Activated T-cell treated with anti-CD3 and anti-CD28 coated beads for 1 hour (primary cell): ENCODE measurements at regions not wholly inside any gene's neighbourhood (a gene's known extent, or its start where the extent isn't known, plus 50 kb on each side); places are given as distances from the start of the nearest gene placed in this dataset.
"Not testable (repeated sequence)": the region's sequence is repeated elsewhere in the genome, so short reads cannot be mapped to it uniquely, and the experiment has no call there.

ENCODE experiments used
- DNase-seq: peaks from one replicate; pipeline ENCODE4 v3.0.0-alpha.2; 2020; ENCODE audit warnings: low read depth

- DNase-seq = not testable (repeated sequence)
Measured at GRCh38 chr5:37909610-37910266, 69.9 kb upstream of the GDNF start.

- no peak for DNase-seq
Measured at GRCh38 chr5:37906416-37906815, 66.6 kb upstream of the GDNF start.

- DNase-seq = no peak
Measured at GRCh38 chr5:37905230-37905629, 65.4 kb upstream of the GDNF start.

DNA sequence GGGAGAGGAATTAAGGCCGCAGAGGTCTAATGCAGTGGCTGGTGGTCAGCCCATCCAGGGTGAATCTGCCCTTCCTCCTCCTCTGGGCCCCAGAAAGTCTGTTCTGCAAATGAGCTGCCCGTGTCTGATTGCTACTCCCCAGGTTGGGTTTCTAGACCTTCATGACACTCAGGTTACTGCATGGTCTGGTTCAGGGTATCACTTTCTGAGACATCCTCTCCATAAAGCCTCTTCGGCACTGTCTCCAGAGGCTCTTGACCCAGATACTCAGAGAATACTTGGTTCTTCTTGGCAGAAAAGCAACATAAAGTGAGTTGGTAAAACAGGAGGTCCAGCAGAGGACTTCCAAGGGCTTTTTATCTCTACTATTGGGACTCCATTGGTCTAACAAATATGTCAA is 62.5 kb upstream of the GDNF start:
- no peak for DNase-seq

DNA sequence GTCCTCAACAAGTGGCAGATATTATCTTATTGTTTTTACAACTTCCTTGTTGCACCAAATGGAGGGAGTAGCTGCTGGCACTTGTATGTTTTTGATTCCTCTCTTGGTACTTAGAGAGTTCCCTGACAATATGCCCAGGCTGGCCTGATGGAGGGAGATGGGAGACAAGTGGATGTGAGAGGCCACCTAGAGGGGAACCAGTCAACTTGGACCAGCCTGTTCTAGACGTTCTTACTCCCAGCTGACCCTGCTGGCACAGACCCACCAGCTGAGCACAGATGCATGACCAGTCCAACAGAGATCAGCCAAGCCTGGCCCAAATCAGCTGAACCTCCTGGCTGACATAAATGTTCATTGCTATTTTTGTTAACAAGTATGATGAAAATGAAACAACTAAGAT is 60.9 kb upstream of the GDNF start:
- no peak for DNase-seq

DNA sequence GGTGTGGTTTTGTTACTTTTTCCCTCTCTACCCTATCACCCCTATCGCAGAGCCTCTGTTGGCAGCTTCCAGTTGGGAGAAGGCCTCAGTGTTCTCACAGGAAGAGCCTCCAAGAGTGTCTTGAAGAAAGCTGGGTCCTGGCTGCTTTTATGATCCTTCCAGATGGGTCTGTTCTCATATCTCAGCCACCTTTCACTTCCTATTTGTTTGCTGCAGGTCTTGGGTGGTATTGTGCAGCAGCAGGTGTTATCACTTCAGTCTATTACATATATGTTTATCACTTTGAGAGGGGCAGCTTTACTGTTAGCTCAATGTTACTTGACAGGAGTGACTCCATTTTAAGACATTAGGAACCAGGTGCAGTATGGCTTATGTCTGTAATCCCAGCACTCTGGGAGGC is 59.2 kb upstream of the GDNF start:
- no peak for DNase-seq

DNA sequence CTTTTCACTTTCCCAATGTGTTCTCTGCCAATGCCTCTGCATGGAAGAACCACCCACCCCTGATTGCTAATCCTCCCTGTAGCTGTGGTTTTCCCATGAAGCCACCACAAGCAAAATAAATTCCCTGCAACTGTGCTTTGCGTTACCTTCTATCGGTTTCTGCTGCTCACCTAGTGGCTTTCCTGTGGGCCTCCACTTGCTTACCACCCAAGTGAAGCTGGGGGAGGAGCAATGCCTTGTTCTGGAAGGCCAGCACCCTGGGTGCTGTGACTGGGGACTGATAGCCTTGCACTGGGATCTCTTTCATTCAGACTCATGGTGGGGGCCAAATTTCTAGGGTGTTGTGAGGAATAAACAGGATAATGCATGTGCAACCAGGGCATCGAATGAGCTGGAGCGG is 56.3 kb upstream of the GDNF start:
- DNase-seq = no peak

DNA sequence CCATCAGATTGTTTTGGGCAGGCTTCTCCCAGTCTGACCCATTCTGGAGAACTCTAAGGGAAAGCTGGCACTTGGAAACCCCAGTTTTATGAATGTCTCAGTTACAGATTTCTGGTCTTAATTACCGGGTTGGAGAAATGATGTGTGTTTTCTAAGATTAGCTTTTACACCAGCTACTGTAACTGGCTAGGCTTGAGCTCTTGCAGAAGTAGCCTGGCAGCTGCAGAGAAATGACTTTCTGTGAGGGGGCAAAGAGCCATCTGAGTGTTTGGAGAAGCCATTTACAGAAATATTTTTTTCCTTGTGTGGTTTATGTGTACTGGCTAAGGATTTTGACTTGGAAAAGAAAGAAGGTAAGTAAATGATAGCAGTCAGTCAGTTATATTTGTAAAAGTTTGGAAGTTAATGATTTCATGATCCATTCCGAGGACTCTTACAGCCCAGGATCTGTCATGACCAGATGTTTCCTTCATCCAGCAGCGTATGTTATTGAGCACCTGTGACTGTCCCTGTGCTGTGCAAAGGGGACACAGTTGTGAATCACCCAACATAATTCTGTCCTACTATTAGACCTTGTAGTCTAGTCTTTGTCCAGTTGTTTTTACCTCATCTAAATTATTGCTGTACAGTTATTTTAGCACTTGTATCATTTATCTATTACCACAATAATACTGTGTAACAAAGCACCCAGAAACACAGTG is 53.7 kb upstream of the GDNF start:
- no peak for DNase-seq

GRCh38 chr5:37892586-37892985 is 52.7 kb upstream of the GDNF start:
- no peak for DNase-seq

GRCh38 chr5:37891832-37892231 is 52.0 kb upstream of the GDNF start:
- DNase-seq = no peak

DNA sequence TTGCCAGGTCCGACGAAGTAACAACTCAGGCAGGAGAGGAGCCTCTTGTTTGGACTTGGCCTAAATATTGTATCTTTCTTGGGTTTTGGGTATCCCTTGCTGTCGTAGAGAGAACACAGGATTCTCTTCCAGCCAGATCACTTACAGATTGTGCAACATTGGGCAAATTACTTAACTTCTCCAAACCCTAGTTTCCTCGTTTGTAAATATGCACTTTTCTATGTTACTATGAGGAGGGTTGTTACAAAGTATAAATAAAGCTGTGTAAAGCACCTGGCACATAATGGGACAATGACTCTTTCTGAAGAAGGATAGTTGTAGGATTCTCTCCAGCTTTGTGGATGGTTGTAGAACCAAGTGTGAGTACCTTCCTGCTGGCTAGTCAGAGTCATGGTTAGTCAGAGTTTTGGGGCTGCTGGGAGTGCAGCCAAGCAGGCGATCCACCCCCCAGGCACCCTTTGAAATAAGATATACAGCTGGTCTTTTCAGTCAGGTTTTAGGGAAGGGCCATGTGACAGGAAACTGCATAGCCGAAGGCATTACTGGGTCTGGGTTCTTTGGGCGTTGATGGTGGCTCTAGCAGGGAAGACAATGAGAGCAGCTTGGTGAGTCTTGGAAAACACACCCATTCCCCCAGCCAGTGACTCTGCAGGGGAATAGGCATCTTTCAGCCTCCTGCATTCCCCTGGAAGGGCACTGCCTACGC is 49.9 kb upstream of the GDNF start:
- no peak for DNase-seq
